GM18502 (cell line): ENCODE measurements at regions not wholly inside any gene's neighbourhood (a gene's known extent, or its start where the extent isn't known, plus 50 kb on each side); places are given as distances from the start of the nearest gene placed in this dataset.
A peak's percentile ranks its signal among the peaks of the same experiment; 100 is the strongest.
"Not testable (repeated sequence)": the region's sequence is repeated elsewhere in the genome, so short reads cannot be mapped to it uniquely, and the experiment has no call there.

Experiments
- ATAC-seq: cut with Tn5 transposase; IDR thresholded peaks from one replicate; pipeline ENCODE4 v1.9.1; 2021; ENCODE audit warnings: mild to moderate bottlenecking; ENCODE audit not compliant: unreplicated experiment, poor library complexity

- no peak for ATAC-seq
Measured at GRCh38 chr1:221234791-221235190, 355.5 kb downstream of the HLX start.

GRCh38 chr1:221237587-221237986, 358.3 kb downstream of the HLX start:
- no peak for ATAC-seq

GRCh38 chr1:221239181-221239580, 359.9 kb downstream of the HLX start:
- ATAC-seq: no peak

- no peak for ATAC-seq
Measured at GRCh38 chr1:221239792-221240191, 360.5 kb downstream of the HLX start.

GRCh38 chr1:221240690-221241089, 361.4 kb downstream of the HLX start:
- no peak for ATAC-seq

- no peak for ATAC-seq
Measured at GRCh38 chr1:221241157-221241556, 361.9 kb downstream of the HLX start.

GRCh38 chr1:221241592-221241991, 362.3 kb downstream of the HLX start:
- ATAC-seq: no peak

GRCh38 chr1:221246067-221246466, 366.8 kb downstream of the HLX start:
- no peak for ATAC-seq

GRCh38 chr1:221246628-221247415, 367.6 kb downstream of the HLX start:
- no peak for ATAC-seq

- no peak for ATAC-seq
Measured at GRCh38 chr1:221251580-221251979, 372.3 kb downstream of the HLX start.

- ATAC-seq: no peak
Measured at GRCh38 chr1:221254813-221255212, 375.6 kb downstream of the HLX start.

GRCh38 chr1:221256773-221257172, 377.5 kb downstream of the HLX start:
- no peak for ATAC-seq

- not testable (repeated sequence) for ATAC-seq
Measured at GRCh38 chr1:221257548-221257947, 378.3 kb downstream of the HLX start.

GRCh38 chr1:221262677-221263076, 383.4 kb downstream of the HLX start:
- not testable (repeated sequence) for ATAC-seq

GRCh38 chr1:221263831-221264767, 384.9 kb downstream of the HLX start:
- peak; percentile 91 for ATAC-seq

GRCh38 chr1:221264848-221265247, 385.6 kb downstream of the HLX start:
- ATAC-seq: no peak

- ATAC-seq: no peak
Measured at GRCh38 chr1:221268295-221268694, 389.1 kb downstream of the HLX start.

GRCh38 chr1:221271701-221272100, 392.5 kb downstream of the HLX start:
- ATAC-seq: no peak

GRCh38 chr1:221272940-221273339, 393.7 kb downstream of the HLX start:
- no peak for ATAC-seq

- no peak for ATAC-seq
Measured at GRCh38 chr1:221274373-221274772, 395.1 kb downstream of the HLX start.

GRCh38 chr1:221276896-221277409, 397.7 kb downstream of the HLX start:
- no peak for ATAC-seq
